ENCODE measurements at regions not wholly inside any gene's neighbourhood (a gene's known extent, or its start where the extent isn't known, plus 50 kb on each side); places are given as distances from the start of the nearest gene placed in this dataset.

- Histone ChIP-seq H3K4me2 (no peak overlapping the region), H3K36me3 (ENCODE audit: insufficient read depth) (no peaks in the 10 kb centered on the region; the same call in 1 of the 2 replicates), H3K27ac (no peak overlapping the region), H2AFZ (ENCODE audit: low read depth) (no peak overlapping the region), H3K79me2 (ENCODE audit: insufficient read depth, low read depth) (no peaks in the 10 kb centered on the region), H4K20me1 (ENCODE audit: insufficient read depth) (no peaks in the 10 kb centered on the region), H3K4me1 (ENCODE audit: low read depth, poor library complexity, severe bottlenecking) (no peaks in the 10 kb centered on the region), H3K9ac (no peak overlapping the region), H3K27me3 (ENCODE audit: insufficient read depth, low read depth) (no peaks in the 10 kb centered on the region), H3K4me3 (IDR thresholded peaks at IDR 0.05; ENCODE audit: insufficient read depth, low read depth, low read length) (no peak overlapping the region)
- TF ChIP-seq, protein P1, sequence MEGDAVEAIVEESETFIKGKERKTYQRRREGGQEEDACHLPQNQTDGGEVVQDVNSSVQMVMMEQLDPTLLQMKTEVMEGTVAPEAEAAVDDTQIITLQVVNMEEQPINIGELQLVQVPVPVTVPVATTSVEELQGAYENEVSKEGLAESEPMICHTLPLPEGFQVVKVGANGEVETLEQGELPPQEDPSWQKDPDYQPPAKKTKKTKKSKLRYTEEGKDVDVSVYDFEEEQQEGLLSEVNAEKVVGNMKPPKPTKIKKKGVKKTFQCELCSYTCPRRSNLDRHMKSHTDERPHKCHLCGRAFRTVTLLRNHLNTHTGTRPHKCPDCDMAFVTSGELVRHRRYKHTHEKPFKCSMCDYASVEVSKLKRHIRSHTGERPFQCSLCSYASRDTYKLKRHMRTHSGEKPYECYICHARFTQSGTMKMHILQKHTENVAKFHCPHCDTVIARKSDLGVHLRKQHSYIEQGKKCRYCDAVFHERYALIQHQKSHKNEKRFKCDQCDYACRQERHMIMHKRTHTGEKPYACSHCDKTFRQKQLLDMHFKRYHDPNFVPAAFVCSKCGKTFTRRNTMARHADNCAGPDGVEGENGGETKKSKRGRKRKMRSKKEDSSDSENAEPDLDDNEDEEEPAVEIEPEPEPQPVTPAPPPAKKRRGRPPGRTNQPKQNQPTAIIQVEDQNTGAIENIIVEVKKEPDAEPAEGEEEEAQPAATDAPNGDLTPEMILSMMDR (conservative IDR thresholded peaks at IDR 0.05; ENCODE audit: low read depth, low read length) = no peak
Observed at GRCh38 chr5:33282157-33282556, 158.6 kb upstream of the TARS1 start.

GRCh38 chr5:33282696-33283095 is 158.1 kb upstream of the TARS1 start:
- no peaks in the 10 kb centered on the region; the same call in 1 of the 2 replicates for H3K36me3 ChIP-seq (ENCODE audit: insufficient read depth)
- no peak overlapping the region for H3K27ac ChIP-seq
- H3K4me2 ChIP-seq = no peak overlapping the region
- H3K9ac ChIP-seq = no peak overlapping the region
- H3K4me3 ChIP-seq (IDR thresholded peaks at IDR 0.05; ENCODE audit: insufficient read depth, low read depth, low read length) = no peak overlapping the region
- no peaks in the 10 kb centered on the region for H3K27me3 ChIP-seq (ENCODE audit: insufficient read depth, low read depth)
- no peaks in the 10 kb centered on the region for H3K4me1 ChIP-seq (ENCODE audit: low read depth, poor library complexity, severe bottlenecking)
- no peak overlapping the region for H2AFZ ChIP-seq (ENCODE audit: low read depth)
- H3K79me2 ChIP-seq (ENCODE audit: insufficient read depth, low read depth) = no peaks in the 10 kb centered on the region
- H4K20me1 ChIP-seq (ENCODE audit: insufficient read depth) = no peaks in the 10 kb centered on the region
- TF ChIP-seq, protein P1 (conservative IDR thresholded peaks at IDR 0.05; ENCODE audit: low read depth, low read length) = no peak

GRCh38 chr5:33283243-33283642 is 157.5 kb upstream of the TARS1 start:
- Histone ChIP-seq H3K36me3 (ENCODE audit: insufficient read depth) (no peaks in the 10 kb centered on the region; the same call in 1 of the 2 replicates), H4K20me1 (ENCODE audit: insufficient read depth) (no peaks in the 10 kb centered on the region), H3K27ac (no peak overlapping the region), H3K4me2 (no peak overlapping the region), H3K4me1 (ENCODE audit: low read depth, poor library complexity, severe bottlenecking) (no peaks in the 10 kb centered on the region), H3K4me3 (IDR thresholded peaks at IDR 0.05; ENCODE audit: insufficient read depth, low read depth, low read length) (no peak overlapping the region), H3K79me2 (ENCODE audit: insufficient read depth, low read depth) (no peaks in the 10 kb centered on the region), H2AFZ (ENCODE audit: low read depth) (no peak overlapping the region), H3K27me3 (ENCODE audit: insufficient read depth, low read depth) (no peaks in the 10 kb centered on the region), H3K9ac (no peak overlapping the region)
- TF ChIP-seq, protein P1 (conservative IDR thresholded peaks at IDR 0.05; ENCODE audit: low read depth, low read length) = no peak

DNA sequence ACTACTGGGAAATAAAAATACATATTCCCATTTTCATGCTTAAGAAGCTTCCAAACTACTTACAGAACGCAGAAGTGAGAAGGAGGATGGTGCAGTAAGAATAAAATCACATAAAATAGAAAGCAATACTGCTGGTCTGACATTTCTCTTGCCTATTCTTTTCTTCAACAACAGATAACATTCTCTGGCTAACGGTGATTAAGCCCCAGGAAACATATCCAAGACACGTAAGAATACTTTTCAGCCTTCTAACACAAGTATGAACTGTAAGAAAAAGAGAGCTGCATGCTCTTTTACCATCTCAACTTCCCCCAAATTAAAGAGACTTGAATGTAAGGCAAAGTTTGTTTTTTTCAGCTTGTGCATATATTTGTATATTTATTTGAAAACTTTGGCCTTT is 156.1 kb upstream of the TARS1 start:
- Histone ChIP-seq H3K27ac (no peak overlapping the region), H3K36me3 (ENCODE audit: insufficient read depth) (no peaks in the 10 kb centered on the region; the same call in 1 of the 2 replicates), H3K4me2 (no peak overlapping the region), H3K79me2 (ENCODE audit: insufficient read depth, low read depth) (no peaks in the 10 kb centered on the region), H2AFZ (ENCODE audit: low read depth) (no peak overlapping the region), H3K27me3 (ENCODE audit: insufficient read depth, low read depth) (no peaks in the 10 kb centered on the region), H3K4me1 (ENCODE audit: low read depth, poor library complexity, severe bottlenecking) (no peaks in the 10 kb centered on the region), H4K20me1 (ENCODE audit: insufficient read depth) (no peaks in the 10 kb centered on the region), H3K4me3 (IDR thresholded peaks at IDR 0.05; ENCODE audit: insufficient read depth, low read depth, low read length) (no peak overlapping the region), H3K9ac (no peak overlapping the region)
- TF ChIP-seq, protein P1 (conservative IDR thresholded peaks at IDR 0.05; ENCODE audit: low read depth, low read length) = no peak

Data from KMS-11 (cell line).